Natural killer cell (primary cell): ENCODE measurements at regions not wholly inside any gene's neighbourhood (a gene's known extent, or its start where the extent isn't known, plus 50 kb on each side); places are given as distances from the start of the nearest gene placed in this dataset.

Experiments
- ATAC-seq, 3 donors: fragments of 150-1000 bp in 2 of 3; fragments of 200-7000 bp in 1 of 3; cut with Tn5 transposase; 1 replicate in 1 of 3; 2 replicates in 2 of 3; pipeline ENCODE4 v1.10.0; 2021; ENCODE audit warnings: mild to moderate bottlenecking in 2 of 3, moderate library complexity in 2 of 3
- DNase-seq, 2 donors: peaks; one replicate each; pipeline versions ENCODE4 v3.0.0 to v3.0.0-alpha.2; 2013 to 2021; ENCODE audit warnings: mixed read lengths in 1 of 2
- H3K27ac ChIP-seq: one replicate; pipeline ENCODE4 v1.5.1; 2013; ENCODE audit warnings: mild to moderate bottlenecking, low read length
- H3K27me3 ChIP-seq: one replicate; pipeline ENCODE4 v1.6.1; 2013; ENCODE audit warnings: low read length; ENCODE audit not compliant: control insufficient read depth, insufficient read depth
- H3K36me3 ChIP-seq: one replicate; pipeline ENCODE4 v1.6.1; 2013; ENCODE audit warnings: low read length; ENCODE audit not compliant: control insufficient read depth, insufficient read depth
- H3K4me1 ChIP-seq: one replicate; pipeline ENCODE4 v1.6.1; 2013; ENCODE audit warnings: low read length; ENCODE audit not compliant: control insufficient read depth, insufficient read depth
- H3K4me3 ChIP-seq: one replicate; pipeline ENCODE4 v1.5.1; 2013; ENCODE audit warnings: low read length
- H3K9me3 ChIP-seq: one replicate; pipeline ENCODE4 v1.6.1; 2013; ENCODE audit warnings: low read length; ENCODE audit not compliant: control insufficient read depth, insufficient read depth
- H3K27ac Mint-ChIP-seq, 2 donors: one replicate each; pipeline ENCODE4 v1.8.0; 2022; ENCODE audit warnings: mild to moderate bottlenecking in 2 of 2, mixed read lengths in 2 of 2, moderate library complexity in 1 of 2
- H3K27me3 Mint-ChIP-seq, 2 donors: one replicate each; pipeline ENCODE4 v1.8.0; 2022; ENCODE audit warnings: low read depth in 2 of 2, mixed read lengths in 2 of 2
- H3K36me3 Mint-ChIP-seq: one replicate; pipeline ENCODE4 v1.8.0; 2022; ENCODE audit warnings: mixed read lengths
- H3K4me1 Mint-ChIP-seq, 2 donors: one replicate each; pipeline ENCODE4 v1.8.0; 2022; ENCODE audit warnings: mixed read lengths in 2 of 2
- H3K4me3 Mint-ChIP-seq: one replicate; pipeline ENCODE4 v1.8.0; 2022; ENCODE audit warnings: mild to moderate bottlenecking, moderate library complexity, mixed read lengths
- H3K9me3 Mint-ChIP-seq, 2 donors: one replicate each; pipeline ENCODE4 v1.8.0; 2022; ENCODE audit warnings: mixed read lengths in 2 of 2
- WGBS: methylation state at CpG from one replicate; pipeline ENCODE4 v1.1.7; 2013; ENCODE audit warnings: missing lambda C conversion rate; ENCODE audit not compliant: insufficient coverage; 5-methylcytosine and 5-hydroxymethylcytosine counted together
- intact Hi-C: fragments of 100-400 bp; cut with micrococcal nuclease; formaldehyde crosslinking; loops from one replicate; pipeline ENCODE4 v1.14.2; 2022
- TF ChIP-seq, protein P1 (sequence below): fragments of 200-600 bp; IDR thresholded peaks from one replicate; pipeline ENCODE4 v1.8.0; 2022; ENCODE audit warnings: antibody characterized with exemption

DNA sequence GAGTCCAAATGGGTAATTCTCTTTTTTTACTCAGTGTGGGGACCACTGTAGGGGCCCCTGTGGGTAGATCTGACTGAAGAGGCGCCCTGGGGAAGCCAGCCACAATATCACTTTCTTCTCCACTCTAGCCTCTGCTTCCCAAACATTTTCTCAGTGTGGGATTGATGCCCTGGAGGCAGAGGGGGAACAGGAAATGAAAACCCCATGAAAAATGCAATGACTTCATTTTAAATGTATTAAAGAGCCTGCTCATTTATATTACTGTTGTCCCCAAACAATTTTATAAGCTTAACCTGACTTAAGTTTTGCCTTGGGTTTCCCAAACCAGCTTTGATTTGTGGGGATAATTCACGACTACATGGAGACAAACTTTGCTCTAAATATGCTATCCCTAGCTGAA is 181.9 kb downstream of the C1orf94 start:
- WGBS: 64% methylated on average over 1 of the region's 2 CpGs
- no peaks in the 10 kb centered on the region for H3K27me3 ChIP-seq
- no peaks in the 10 kb centered on the region for H3K9me3 ChIP-seq
- no peaks in the 10 kb centered on the region for H3K36me3 ChIP-seq
- Mint-ChIP-seq H3K27me3 (peaks cover 4 to 41% of the 10 kb centered on the region in 2 donors), H3K9me3 (no peaks in the 10 kb centered on the region), H3K36me3 (no peaks in the 10 kb centered on the region), H3K4me1 (no peaks in the 10 kb centered on the region), H3K4me3 (no peak overlapping the region), H3K27ac (no peak overlapping the region)
- no peak overlapping the region for H3K27ac ChIP-seq
- no peaks in the 10 kb centered on the region for H3K4me1 ChIP-seq
- intact Hi-C loops: no loop called here
- no peak for ATAC-seq
- H3K4me3 ChIP-seq: no peak overlapping the region
- no peak for DNase-seq
- TF ChIP-seq, protein P1, sequence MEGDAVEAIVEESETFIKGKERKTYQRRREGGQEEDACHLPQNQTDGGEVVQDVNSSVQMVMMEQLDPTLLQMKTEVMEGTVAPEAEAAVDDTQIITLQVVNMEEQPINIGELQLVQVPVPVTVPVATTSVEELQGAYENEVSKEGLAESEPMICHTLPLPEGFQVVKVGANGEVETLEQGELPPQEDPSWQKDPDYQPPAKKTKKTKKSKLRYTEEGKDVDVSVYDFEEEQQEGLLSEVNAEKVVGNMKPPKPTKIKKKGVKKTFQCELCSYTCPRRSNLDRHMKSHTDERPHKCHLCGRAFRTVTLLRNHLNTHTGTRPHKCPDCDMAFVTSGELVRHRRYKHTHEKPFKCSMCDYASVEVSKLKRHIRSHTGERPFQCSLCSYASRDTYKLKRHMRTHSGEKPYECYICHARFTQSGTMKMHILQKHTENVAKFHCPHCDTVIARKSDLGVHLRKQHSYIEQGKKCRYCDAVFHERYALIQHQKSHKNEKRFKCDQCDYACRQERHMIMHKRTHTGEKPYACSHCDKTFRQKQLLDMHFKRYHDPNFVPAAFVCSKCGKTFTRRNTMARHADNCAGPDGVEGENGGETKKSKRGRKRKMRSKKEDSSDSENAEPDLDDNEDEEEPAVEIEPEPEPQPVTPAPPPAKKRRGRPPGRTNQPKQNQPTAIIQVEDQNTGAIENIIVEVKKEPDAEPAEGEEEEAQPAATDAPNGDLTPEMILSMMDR: no peak

DNA sequence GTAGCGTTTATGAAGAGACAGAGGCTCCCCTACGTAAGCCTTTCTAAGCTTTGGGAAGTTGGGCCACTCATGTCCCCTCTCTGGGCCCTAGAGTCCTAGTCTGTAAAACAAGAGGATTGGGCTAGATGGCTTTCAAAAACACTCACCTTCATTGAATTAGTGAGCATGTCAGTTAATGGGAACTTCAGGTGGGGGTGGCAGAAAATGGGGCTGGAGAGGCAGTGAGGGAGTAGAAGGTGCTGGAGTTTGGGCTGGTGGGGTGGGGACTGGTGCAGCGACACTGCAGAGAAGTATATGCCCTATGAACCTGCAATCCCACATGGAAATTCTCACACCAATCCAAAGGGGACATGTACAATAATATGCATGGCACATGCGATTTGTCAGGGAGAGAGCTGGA is 182.7 kb downstream of the C1orf94 start:
- Histone ChIP-seq H3K27me3 (no peaks in the 10 kb centered on the region), H3K36me3 (no peaks in the 10 kb centered on the region), H3K9me3 (no peaks in the 10 kb centered on the region), H3K4me3 (no peak overlapping the region), H3K27ac (no peak overlapping the region), H3K4me1 (no peaks in the 10 kb centered on the region)
- no peaks in the 10 kb centered on the region for H3K4me1 Mint-ChIP-seq
- DNase-seq: no peak
- WGBS: 90% methylated on average over 4 of the region's 4 CpGs
- H3K36me3 Mint-ChIP-seq: no peaks in the 10 kb centered on the region
- no peak overlapping the region for H3K4me3 Mint-ChIP-seq
- intact Hi-C loops: no loop called here
- TF ChIP-seq, protein P1: no peak
- ATAC-seq: no peak
- H3K9me3 Mint-ChIP-seq: no peaks in the 10 kb centered on the region
- H3K27me3 Mint-ChIP-seq: peaks cover 7 to 41% of the 10 kb centered on the region in 2 donors
- H3K27ac Mint-ChIP-seq: no peak overlapping the region

DNA sequence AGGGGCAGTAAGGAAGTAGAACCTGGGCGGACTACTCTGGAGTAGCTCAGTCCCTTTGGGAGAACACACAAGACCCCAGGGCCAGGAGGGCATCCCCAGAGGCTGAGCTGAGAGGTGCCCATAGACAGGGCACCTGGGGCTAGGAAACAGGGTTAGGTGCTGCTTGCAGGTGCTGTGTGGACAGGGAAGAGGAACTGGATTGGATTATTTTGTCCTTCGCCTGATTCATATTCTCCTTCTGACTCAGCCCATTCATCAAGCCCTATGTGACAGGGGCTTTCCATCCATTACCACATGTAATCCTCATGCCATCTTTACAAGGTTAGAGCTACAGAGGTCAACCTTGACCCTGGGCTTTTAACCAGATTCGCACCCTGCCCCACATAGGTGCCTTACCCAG is 183.9 kb downstream of the C1orf94 start:
- no peaks in the 10 kb centered on the region for H3K36me3 ChIP-seq
- Mint-ChIP-seq H3K9me3 (no peaks in the 10 kb centered on the region), H3K27me3 (peaks cover 3 to 38% of the 10 kb centered on the region in 2 donors), H3K4me1 (no peaks in the 10 kb centered on the region), H3K4me3 (no peak overlapping the region), H3K27ac (no peak overlapping the region), H3K36me3 (no peaks in the 10 kb centered on the region)
- 91% methylated on average over 3 of the region's 3 CpGs for WGBS
- DNase-seq (no peak), ATAC-seq (no peak)
- intact Hi-C loops: no loop called here
- H3K4me1 ChIP-seq: no peaks in the 10 kb centered on the region
- H3K4me3 ChIP-seq: no peak overlapping the region
- no peaks in the 10 kb centered on the region for H3K9me3 ChIP-seq
- H3K27me3 ChIP-seq: no peaks in the 10 kb centered on the region
- TF ChIP-seq, protein P1: no peak
- no peak overlapping the region for H3K27ac ChIP-seq

DNA sequence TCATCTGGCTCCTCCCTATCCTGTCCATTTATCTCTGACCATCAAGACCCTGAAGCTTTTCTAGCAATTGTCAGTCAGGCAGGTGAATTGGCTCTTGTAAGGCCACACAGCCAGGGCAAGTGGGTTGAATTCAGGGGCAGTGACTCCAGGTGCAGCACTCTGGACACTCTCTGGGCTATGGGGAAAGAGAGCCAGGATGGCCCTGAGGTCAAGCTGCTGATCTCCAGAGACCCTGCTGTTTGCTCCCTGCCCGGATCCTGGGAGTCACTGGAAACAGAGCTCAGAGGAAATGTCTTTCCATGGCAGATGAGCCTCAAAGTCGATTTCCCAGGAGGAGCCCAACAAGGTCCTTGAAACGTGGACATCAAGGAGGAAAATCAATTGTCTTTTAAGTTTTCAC is 184.4 kb downstream of the C1orf94 start:
- H3K4me1 ChIP-seq: no peaks in the 10 kb centered on the region
- H3K4me3 Mint-ChIP-seq: no peak overlapping the region
- no peaks in the 10 kb centered on the region for H3K4me1 Mint-ChIP-seq
- no peaks in the 10 kb centered on the region for H3K27me3 ChIP-seq
- intact Hi-C loops: no loop called here
- H3K36me3 Mint-ChIP-seq: no peaks in the 10 kb centered on the region
- no peak for ATAC-seq
- H3K9me3 Mint-ChIP-seq: no peaks in the 10 kb centered on the region
- DNase-seq: no peak
- peaks cover 3 to 33% of the 10 kb centered on the region in 2 donors for H3K27me3 Mint-ChIP-seq
- 57% methylated on average over 3 of the region's 3 CpGs for WGBS
- no peaks in the 10 kb centered on the region for H3K9me3 ChIP-seq
- H3K27ac Mint-ChIP-seq: no peak overlapping the region
- TF ChIP-seq, protein P1: no peak
- no peak overlapping the region for H3K27ac ChIP-seq
- no peak overlapping the region for H3K4me3 ChIP-seq
- H3K36me3 ChIP-seq: no peaks in the 10 kb centered on the region
